ENCODE measurements at regions not wholly inside any gene's neighbourhood (a gene's known extent, or its start where the extent isn't known, plus 50 kb on each side); places are given as distances from the start of the nearest gene placed in this dataset.
"Not testable (repeated sequence)": the region's sequence is repeated elsewhere in the genome, so short reads cannot be mapped to it uniquely, and the experiment has no call there.

DNA sequence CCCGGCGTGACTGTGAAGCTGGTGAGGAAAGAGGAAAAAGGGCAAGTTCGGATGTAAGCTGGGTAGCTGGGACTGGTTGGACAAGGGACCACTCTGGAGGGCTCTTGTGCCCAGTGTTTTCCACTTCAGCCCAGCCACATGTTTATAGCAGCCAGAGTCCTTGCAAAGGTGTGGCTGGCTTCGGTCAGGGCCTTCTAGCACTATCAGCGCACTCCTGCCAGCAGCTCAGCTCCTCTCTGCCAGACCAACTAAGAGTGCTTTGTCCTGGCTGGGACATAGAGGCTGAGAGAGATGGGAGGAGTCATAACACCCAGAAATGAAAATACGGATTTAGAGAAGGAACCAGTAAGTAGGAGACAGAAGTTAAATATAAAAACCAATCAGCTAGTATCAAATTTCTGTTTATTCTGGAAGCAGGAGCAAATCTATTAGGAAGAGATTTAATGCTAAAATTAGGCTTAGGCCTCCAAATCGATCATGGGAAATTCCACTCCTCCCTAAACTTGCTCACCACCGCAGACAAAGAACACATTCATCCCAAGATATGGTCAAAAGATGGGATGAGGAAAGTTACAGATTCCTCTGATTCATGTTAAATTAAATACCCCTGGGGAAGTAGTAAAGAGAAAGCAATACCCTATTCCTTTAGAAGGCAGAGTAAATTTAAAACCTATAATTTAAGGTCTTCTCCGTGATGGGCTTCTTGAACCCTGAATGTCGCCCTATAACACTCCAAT is 135.0 kb downstream of the RALA start:
- no peak overlapping the region for H3K4me3 Mint-ChIP-seq
- DNase-seq: no peak
- H3K36me3 Mint-ChIP-seq (ENCODE audit: low read depth): peaks cover 64% of the 10 kb centered on the region
- peaks cover 51% of the 10 kb centered on the region for H3K9me3 Mint-ChIP-seq
- peak overlapping the region; percentile 26 for H3K27ac Mint-ChIP-seq
- H3K4me1 Mint-ChIP-seq: peaks cover 36% of the 10 kb centered on the region
- no peak for TF ChIP-seq CTCF (IDR thresholded peaks at IDR 0.05)
- H3K27me3 Mint-ChIP-seq (ENCODE audit: low read depth, poor library complexity): peaks cover 3% of the 10 kb centered on the region

GRCh38 chr7:39761449-39761848 is 138.1 kb downstream of the RALA start:
- Mint-ChIP-seq H3K4me3 (peak overlapping the region; percentile 6), H3K27ac (peak overlapping the region; percentile 91), H3K9me3 (peaks cover 33% of the 10 kb centered on the region), H3K4me1 (peaks cover 43% of the 10 kb centered on the region), H3K36me3 (ENCODE audit: low read depth) (peaks cover 65% of the 10 kb centered on the region), H3K27me3 (ENCODE audit: low read depth, poor library complexity) (peaks cover 3% of the 10 kb centered on the region)
- TF ChIP-seq CTCF (IDR thresholded peaks at IDR 0.05): no peak
- DNase-seq: no peak

- Mint-ChIP-seq H3K27ac (peak overlapping the region; percentile 15), H3K36me3 (ENCODE audit: low read depth) (peaks cover 58% of the 10 kb centered on the region), H3K9me3 (peaks cover 23% of the 10 kb centered on the region), H3K4me1 (peaks cover 43% of the 10 kb centered on the region)
- H3K27me3 Mint-ChIP-seq (ENCODE audit: low read depth, poor library complexity); H3K4me3 Mint-ChIP-seq; DNase-seq: not testable (repeated sequence)
Observed at GRCh38 chr7:39762466-39762865, 139.1 kb downstream of the RALA start.

GRCh38 chr7:39762881-39763280 is 139.5 kb downstream of the RALA start:
- Mint-ChIP-seq H3K27ac (peak overlapping the region; percentile 15), H3K9me3 (peaks cover 18% of the 10 kb centered on the region), H3K36me3 (ENCODE audit: low read depth) (peaks cover 55% of the 10 kb centered on the region), H3K4me1 (peaks cover 43% of the 10 kb centered on the region)
- H3K27me3 Mint-ChIP-seq (ENCODE audit: low read depth, poor library complexity); DNase-seq; H3K4me3 Mint-ChIP-seq: not testable (repeated sequence)

DNA sequence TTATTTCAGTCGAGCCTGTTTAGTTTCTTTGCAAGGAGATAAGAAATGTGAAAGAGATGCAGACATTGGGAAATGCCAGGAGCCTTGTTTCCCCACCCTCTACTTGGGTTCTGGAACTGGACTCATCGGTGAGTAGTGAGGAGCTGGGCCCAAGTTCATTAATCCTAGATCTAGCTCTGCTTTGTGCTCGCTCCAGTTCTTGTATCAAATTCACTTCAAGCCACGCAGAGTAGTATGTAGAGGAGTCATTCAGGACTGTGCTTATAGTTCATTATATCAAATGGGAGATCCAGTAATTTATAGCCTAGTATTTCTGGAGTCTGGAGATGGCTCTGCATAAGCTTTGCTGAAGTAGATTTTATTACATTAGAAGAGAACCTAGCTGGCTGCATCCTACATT is 142.5 kb downstream of the RALA start:
- not testable (repeated sequence) for DNase-seq; H3K9me3 Mint-ChIP-seq; H3K4me3 Mint-ChIP-seq; H3K27ac Mint-ChIP-seq; H3K27me3 Mint-ChIP-seq (ENCODE audit: low read depth, poor library complexity)
- peaks cover 49% of the 10 kb centered on the region for H3K4me1 Mint-ChIP-seq
- peaks cover 40% of the 10 kb centered on the region for H3K36me3 Mint-ChIP-seq (ENCODE audit: low read depth)

GRCh38 chr7:39768439-39768838 is 145.1 kb downstream of the RALA start:
- H3K9me3 Mint-ChIP-seq; H3K4me3 Mint-ChIP-seq; H3K27me3 Mint-ChIP-seq (ENCODE audit: low read depth, poor library complexity): not testable (repeated sequence)
- DNase-seq: peak; percentile 17
- peaks cover 41% of the 10 kb centered on the region for H3K36me3 Mint-ChIP-seq (ENCODE audit: low read depth)
- H3K27ac Mint-ChIP-seq: peak overlapping the region; percentile 97
- peaks cover 25% of the 10 kb centered on the region for H3K4me1 Mint-ChIP-seq

DNA sequence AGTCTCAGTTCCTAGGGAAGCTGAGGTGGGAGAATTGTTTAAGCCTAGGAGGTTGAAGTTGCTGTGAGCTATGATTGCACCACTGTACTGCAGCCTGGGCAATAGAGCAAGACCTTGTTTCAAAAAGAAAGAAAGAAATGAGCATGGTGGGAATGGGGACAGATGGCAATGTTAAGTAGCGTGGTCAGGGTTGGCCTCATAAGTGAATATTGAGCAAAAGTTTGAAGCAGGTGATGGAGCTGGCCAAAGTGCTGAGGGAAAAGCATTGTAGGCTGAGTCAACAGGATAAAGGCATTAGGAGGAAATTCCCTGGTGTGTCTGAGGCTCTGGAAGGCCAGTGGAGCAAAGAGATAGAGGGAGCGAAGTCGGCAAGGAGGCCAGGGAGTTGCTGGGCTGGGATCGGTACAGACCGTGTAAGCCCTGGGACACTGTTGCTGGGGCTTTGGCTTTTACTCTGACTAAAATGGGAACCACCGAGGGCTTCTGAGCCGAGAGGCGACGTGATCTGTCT is 151.0 kb downstream of the RALA start:
- not testable (repeated sequence) for DNase-seq; H3K9me3 Mint-ChIP-seq; H3K4me3 Mint-ChIP-seq; H3K27ac Mint-ChIP-seq; H3K27me3 Mint-ChIP-seq (ENCODE audit: low read depth, poor library complexity); H3K4me1 Mint-ChIP-seq
- peaks cover 23% of the 10 kb centered on the region for H3K36me3 Mint-ChIP-seq (ENCODE audit: low read depth)

DNA sequence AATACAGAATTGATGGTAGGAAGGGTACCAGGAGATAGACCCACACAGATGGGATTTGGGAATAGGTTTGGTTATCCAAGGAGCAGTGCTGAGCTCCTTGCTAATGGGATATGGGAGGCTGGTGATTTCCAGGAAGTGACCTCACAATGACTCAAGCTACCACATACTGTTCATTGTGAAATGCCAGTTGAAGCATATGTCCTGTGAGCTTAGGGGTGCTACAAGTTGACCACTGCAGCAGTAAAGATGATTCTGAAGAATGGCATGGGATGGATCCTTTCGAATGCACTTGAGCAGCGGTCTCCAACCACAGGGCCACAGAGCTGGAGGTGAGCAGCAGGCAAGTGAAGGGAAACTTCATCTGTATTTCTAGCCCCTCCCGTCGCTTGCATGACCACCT is 158.2 kb downstream of the RALA start:
- H3K9me3 Mint-ChIP-seq; H3K36me3 Mint-ChIP-seq (ENCODE audit: low read depth); H3K4me1 Mint-ChIP-seq; H3K27me3 Mint-ChIP-seq (ENCODE audit: low read depth, poor library complexity); H3K27ac Mint-ChIP-seq; H3K4me3 Mint-ChIP-seq; DNase-seq: not testable (repeated sequence)

- peak; percentile 31 for DNase-seq
Observed at GRCh38 chr7:39786440-39786839, 163.1 kb downstream of the RALA start.

DNA sequence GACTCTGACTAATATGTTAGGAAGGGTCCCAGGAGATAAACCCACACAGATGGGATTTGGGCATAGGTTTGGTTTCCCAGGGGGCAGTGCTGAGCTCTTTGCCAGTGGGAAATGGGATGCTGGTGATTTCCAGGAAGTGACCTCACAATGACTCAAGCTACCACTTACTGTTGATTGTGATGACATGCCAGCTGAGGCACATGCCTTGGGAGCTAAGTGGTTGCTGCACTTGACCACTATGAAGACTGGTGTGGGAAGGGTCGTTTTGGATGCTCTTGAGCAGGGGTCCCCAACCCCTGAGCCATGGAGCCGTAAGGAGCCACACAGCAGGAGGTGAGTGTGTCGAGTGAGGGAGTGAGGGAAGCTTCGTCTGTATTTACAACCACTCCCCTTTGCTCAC is 159.0 kb upstream of the CDK13 start:
- peaks cover 15% of the 10 kb centered on the region for H3K36me3 Mint-ChIP-seq (ENCODE audit: low read depth)
- H3K4me1 Mint-ChIP-seq; DNase-seq; H3K27ac Mint-ChIP-seq; H3K4me3 Mint-ChIP-seq; H3K9me3 Mint-ChIP-seq; H3K27me3 Mint-ChIP-seq (ENCODE audit: low read depth, poor library complexity): not testable (repeated sequence)

More at GRCh38 chr7:39786440-39786839, 163.1 kb downstream of the RALA start:
- not testable (repeated sequence) for H3K9me3 Mint-ChIP-seq; H3K4me1 Mint-ChIP-seq; H3K4me3 Mint-ChIP-seq; H3K36me3 Mint-ChIP-seq (ENCODE audit: low read depth); H3K27ac Mint-ChIP-seq; H3K27me3 Mint-ChIP-seq (ENCODE audit: low read depth, poor library complexity)

DNA sequence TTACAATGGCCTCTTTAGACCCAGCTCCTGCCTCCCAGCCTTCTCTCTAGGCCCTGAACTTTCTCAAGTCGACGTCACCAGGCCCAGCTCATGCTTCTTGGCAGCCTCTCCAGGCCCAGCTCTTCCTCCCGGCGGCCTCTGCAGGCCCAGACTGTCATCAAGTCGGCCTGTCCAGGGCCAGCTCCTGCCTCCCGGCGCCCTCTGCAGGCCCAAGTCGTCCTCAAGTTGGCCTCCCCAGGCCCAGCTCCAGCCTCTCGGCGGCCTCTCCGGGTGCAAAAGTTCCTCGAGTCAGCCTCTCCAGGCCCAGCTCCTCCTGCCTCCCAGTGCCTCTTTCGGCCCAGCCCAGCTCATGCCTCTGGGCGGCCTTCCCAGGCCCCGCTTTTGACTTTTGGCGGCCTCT is 158.1 kb upstream of the CDK13 start:
- DNase-seq; H3K27ac Mint-ChIP-seq; H3K27me3 Mint-ChIP-seq (ENCODE audit: low read depth, poor library complexity); H3K4me1 Mint-ChIP-seq; H3K9me3 Mint-ChIP-seq; H3K4me3 Mint-ChIP-seq: not testable (repeated sequence)
- peaks cover 15% of the 10 kb centered on the region for H3K36me3 Mint-ChIP-seq (ENCODE audit: low read depth)

- not testable (repeated sequence) for DNase-seq; H3K9me3 Mint-ChIP-seq; H3K27ac Mint-ChIP-seq; H3K27me3 Mint-ChIP-seq (ENCODE audit: low read depth, poor library complexity); H3K4me3 Mint-ChIP-seq; H3K4me1 Mint-ChIP-seq
- H3K36me3 Mint-ChIP-seq (ENCODE audit: low read depth): peaks cover 15% of the 10 kb centered on the region
Observed at GRCh38 chr7:39793026-39793425, 157.0 kb upstream of the CDK13 start.

DNA sequence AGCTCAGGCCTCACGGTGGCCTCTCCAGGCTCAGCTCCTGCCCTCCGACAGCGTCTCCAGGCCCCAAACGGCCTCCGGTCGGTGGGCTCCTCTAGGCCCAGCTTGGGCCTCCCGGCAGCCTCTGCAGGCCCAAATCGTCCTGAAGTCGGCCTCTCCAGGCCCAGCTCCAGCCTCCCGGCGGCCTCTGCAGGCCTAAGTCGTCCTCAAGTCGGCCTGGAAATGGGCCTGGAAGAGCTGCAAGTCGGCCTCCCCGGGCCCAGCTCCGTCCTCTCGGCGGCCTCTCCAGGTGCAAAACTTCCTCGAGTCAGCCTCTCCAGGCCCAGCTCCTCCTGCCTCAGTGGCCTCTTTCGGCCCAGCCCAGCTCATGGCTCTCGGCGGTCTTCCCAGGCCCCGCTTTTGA is 156.2 kb upstream of the CDK13 start:
- H3K9me3 Mint-ChIP-seq; H3K27ac Mint-ChIP-seq; H3K4me1 Mint-ChIP-seq; DNase-seq; H3K4me3 Mint-ChIP-seq; H3K27me3 Mint-ChIP-seq (ENCODE audit: low read depth, poor library complexity): not testable (repeated sequence)
- H3K36me3 Mint-ChIP-seq (ENCODE audit: low read depth): peaks cover 15% of the 10 kb centered on the region

Measured in nephron progenitor cell (in vitro differentiated cells).